ENCODE measurements at regions not wholly inside any gene's neighbourhood (a gene's known extent, or its start where the extent isn't known, plus 50 kb on each side); places are given as distances from the start of the nearest gene placed in this dataset.

DNA sequence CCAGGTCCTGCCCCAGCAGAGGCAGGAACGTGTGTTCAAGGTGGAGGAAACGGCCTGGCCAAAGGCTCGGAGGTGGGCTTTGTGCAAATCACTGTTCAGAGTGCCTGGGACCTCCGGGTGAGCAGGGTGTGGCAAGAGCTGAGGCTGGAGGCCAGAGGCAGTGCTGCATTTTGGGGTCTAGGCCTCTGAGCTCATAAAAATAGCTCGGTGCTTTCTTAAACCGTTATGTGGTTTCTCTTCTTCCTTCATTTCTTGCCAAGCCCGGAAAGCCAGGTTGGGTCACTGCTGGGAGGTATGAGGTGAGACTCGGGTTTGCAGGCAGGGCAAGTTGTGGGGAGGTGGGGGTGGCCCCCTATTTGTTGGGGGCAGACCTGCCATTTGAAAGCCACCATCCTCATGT lies 178.8 kb upstream of the MYL2 start:
- DNase-seq: no peak
- intact Hi-C loops (cut with DNase I; ENCODE audit: low total_unique reads): no loop called here
- Histone ChIP-seq H3K27me3 (peaks cover 0 to 47% of the 10 kb centered on the region in 2 donors), H3K4me3 (no peak overlapping the region), H3K27ac (no peak overlapping the region), H3K36me3 (no peaks in the 10 kb centered on the region), H3K4me1 (no peaks in the 10 kb centered on the region), H3K9me3 (no peaks in the 10 kb centered on the region)
- no peak for TF ChIP-seq CTCF (IDR thresholded peaks at IDR 0.05)

- DNase-seq: no peak
- H3K4me3 ChIP-seq: no peak overlapping the region
- no peaks in the 10 kb centered on the region for H3K4me1 ChIP-seq
- H3K36me3 ChIP-seq: no peaks in the 10 kb centered on the region
- H3K9me3 ChIP-seq: no peaks in the 10 kb centered on the region
- intact Hi-C loops (cut with DNase I; ENCODE audit: low total_unique reads): no loop called here
- TF ChIP-seq CTCF (IDR thresholded peaks at IDR 0.05): no peak
- H3K27me3 ChIP-seq: peaks cover 0 to 36% of the 10 kb centered on the region in 2 donors
- H3K27ac ChIP-seq: no peak overlapping the region
Measured at GRCh38 chr12:111094157-111095010, 174.0 kb upstream of the MYL2 start.

DNA sequence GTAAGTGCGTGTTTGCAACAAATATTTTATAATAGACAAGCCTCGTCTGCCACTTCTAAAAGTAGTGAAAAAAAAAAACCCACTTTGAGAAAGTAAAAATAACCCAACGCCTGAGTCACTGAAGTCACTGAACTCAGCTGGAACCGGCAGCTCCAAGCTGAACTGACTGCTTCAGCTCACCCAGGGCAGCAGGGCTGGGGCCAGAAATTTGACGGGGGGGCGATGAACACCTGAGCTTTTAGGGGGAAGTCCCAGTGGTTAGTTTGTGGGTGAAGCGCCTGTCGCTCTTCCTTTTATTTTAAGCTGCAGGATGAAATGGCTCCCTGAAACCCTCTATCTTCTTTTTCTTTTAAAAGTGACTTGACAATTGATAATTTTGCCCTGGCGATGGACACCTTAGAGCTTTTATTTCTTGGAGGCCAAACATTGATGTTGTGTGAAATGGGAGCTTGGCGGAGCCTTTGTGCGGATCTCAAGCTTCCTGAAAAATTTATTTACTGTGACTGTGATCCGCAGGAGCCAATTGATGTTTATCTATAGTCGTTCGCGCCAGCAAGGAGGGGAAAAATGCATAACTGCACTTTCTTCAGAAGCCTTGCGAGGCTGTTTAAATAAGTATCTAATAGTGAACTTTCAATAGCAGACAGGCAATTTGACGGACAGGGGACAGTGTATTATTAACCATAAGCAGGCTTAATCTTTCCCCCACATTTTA lies 173.2 kb upstream of the MYL2 start:
- Histone ChIP-seq H3K36me3 (no peaks in the 10 kb centered on the region), H3K4me1 (no peaks in the 10 kb centered on the region), H3K27ac (no peak overlapping the region), H3K27me3 (peaks cover 0 to 35% of the 10 kb centered on the region in 2 donors), H3K9me3 (no peaks in the 10 kb centered on the region), H3K4me3 (no peak overlapping the region)
- intact Hi-C loops (cut with DNase I; ENCODE audit: low total_unique reads): no loop called here
- no peak for TF ChIP-seq CTCF (IDR thresholded peaks at IDR 0.05)
- DNase-seq: no peak

DNA sequence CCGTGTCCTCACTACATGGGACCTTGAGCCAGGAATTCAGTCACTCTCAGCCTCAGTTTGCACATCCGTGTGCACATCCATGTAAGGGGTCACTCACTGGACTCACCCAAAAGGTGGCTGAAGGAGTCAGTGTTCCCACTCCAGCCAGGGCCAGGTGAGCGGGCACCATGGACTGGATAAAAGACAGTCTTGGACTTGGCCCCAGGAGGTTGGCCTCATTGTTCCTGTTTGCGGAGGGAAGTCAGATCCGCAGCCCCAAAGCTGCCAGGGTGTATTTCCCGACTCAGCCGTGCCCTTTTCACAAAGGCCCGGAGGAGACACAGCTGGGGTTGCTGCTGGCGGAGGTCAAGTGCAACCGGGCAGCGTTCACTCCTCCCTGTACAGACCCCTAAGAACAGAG lies 170.7 kb upstream of the MYL2 start:
- Histone ChIP-seq H3K27me3 (peaks cover 0 to 23% of the 10 kb centered on the region in 2 donors), H3K4me3 (no peak overlapping the region), H3K9me3 (no peaks in the 10 kb centered on the region), H3K4me1 (no peaks in the 10 kb centered on the region), H3K36me3 (no peaks in the 10 kb centered on the region), H3K27ac (no peak overlapping the region)
- TF ChIP-seq CTCF (IDR thresholded peaks at IDR 0.05): no peak
- no peak for DNase-seq
- intact Hi-C loops (cut with DNase I; ENCODE audit: low total_unique reads): no loop called here

DNA sequence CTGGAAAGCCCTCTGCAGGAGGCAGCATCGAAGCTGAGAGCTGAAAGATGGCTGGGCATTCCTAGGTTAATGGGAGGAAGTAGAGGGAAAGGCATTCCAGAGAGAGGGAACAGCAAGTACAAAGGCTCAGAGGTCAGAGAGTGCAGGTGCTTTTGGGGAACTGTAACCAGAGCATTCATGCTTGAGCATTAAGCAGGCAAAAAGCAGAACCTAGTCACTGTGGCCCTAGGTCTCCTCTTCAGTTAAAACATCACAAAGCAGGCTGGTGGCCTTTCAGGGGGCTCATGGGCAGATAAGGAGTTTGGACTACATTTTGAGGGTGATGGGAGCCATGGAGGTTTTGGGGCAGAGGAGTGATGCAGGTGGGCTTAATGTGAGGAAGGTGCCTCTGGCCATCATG lies 169.2 kb upstream of the MYL2 start:
- intact Hi-C loops (cut with DNase I; ENCODE audit: low total_unique reads): no loop called here
- Histone ChIP-seq H3K27ac (no peak overlapping the region), H3K36me3 (no peaks in the 10 kb centered on the region), H3K9me3 (no peaks in the 10 kb centered on the region), H3K4me1 (no peaks in the 10 kb centered on the region), H3K27me3 (peaks cover 0 to 14% of the 10 kb centered on the region in 2 donors), H3K4me3 (no peak overlapping the region)
- DNase-seq: no peak
- no peak for TF ChIP-seq CTCF (IDR thresholded peaks at IDR 0.05)
